IPS-NIHi7 (cell line): ENCODE measurements at regions not wholly inside any gene's neighbourhood (a gene's known extent, or its start where the extent isn't known, plus 50 kb on each side); places are given as distances from the start of the nearest gene placed in this dataset.

Experiments used
- DNase-seq: peaks from one replicate; pipeline ENCODE4 v3.0.0; 2012; ENCODE audit warnings: mixed read lengths; ENCODE audit errors: extremely low spot score

GRCh38 chr6:84421031-84421430 is 193.6 kb upstream of the CEP162 start:
- no peak for DNase-seq

- DNase-seq, result no peak
These were observed 189.8 kb upstream of the CEP162 start for GRCh38 chr6:84417260-84417659.

- DNase-seq, result no peak
These were observed 188.7 kb upstream of the CEP162 start for GRCh38 chr6:84416043-84416657.

- no peak for DNase-seq
These were observed 188.1 kb upstream of the CEP162 start for GRCh38 chr6:84415517-84415916.

- no peak for DNase-seq
These were observed 187.6 kb upstream of the CEP162 start for GRCh38 chr6:84415068-84415467.

GRCh38 chr6:84414531-84414930 is 187.1 kb upstream of the CEP162 start:
- no peak for DNase-seq

GRCh38 chr6:84411060-84411629 is 183.7 kb upstream of the CEP162 start:
- DNase-seq, result no peak

- DNase-seq, result no peak
These were observed 182.5 kb upstream of the CEP162 start for GRCh38 chr6:84409911-84410310.

- DNase-seq, result no peak
These were observed 180.6 kb upstream of the CEP162 start for GRCh38 chr6:84408028-84408427.

- DNase-seq, result no peak
These were observed 176.1 kb upstream of the CEP162 start for GRCh38 chr6:84403545-84403944.

GRCh38 chr6:84399003-84399402 is 171.6 kb upstream of the CEP162 start:
- no peak for DNase-seq

GRCh38 chr6:84392261-84392660 is 164.8 kb upstream of the CEP162 start:
- no peak for DNase-seq

- DNase-seq, result no peak
These were observed 163.4 kb upstream of the CEP162 start for GRCh38 chr6:84390851-84391250.

- no peak for DNase-seq
These were observed 162.9 kb upstream of the CEP162 start for GRCh38 chr6:84390334-84390733.

GRCh38 chr6:84379142-84379541 is 151.7 kb upstream of the CEP162 start:
- no peak for DNase-seq

- no peak for DNase-seq
These were observed 144.8 kb upstream of the CEP162 start for GRCh38 chr6:84372290-84372689.

GRCh38 chr6:84371681-84372080 is 144.2 kb upstream of the CEP162 start:
- DNase-seq, result no peak

GRCh38 chr6:84362193-84362821 is 134.9 kb upstream of the CEP162 start:
- DNase-seq, result no peak

GRCh38 chr6:84361372-84362192 is 134.1 kb upstream of the CEP162 start:
- DNase-seq, result no peak

GRCh38 chr6:84360039-84360438 is 132.6 kb upstream of the CEP162 start:
- no peak for DNase-seq

- DNase-seq, result no peak
These were observed 131.1 kb upstream of the CEP162 start for GRCh38 chr6:84358581-84358980.

- no peak for DNase-seq
These were observed 130.2 kb upstream of the CEP162 start for GRCh38 chr6:84357631-84358030.

- no peak for DNase-seq
These were observed 129.5 kb upstream of the CEP162 start for GRCh38 chr6:84356907-84357306.
